B cell (primary cell): ENCODE measurements at regions not wholly inside any gene's neighbourhood (a gene's known extent, or its start where the extent isn't known, plus 50 kb on each side); places are given as distances from the start of the nearest gene placed in this dataset.

ENCODE experiments used
- ATAC-seq: fragments of 200-7000 bp; cut with Tn5 transposase; one replicate; pipeline ENCODE4 v1.10.0; 2021; ENCODE audit warnings: low read depth, mild to moderate bottlenecking, moderate number of reproducible peaks, moderate library complexity
- CTCF ChIA-PET: fragments of 350-600 bp; sonication (Branson Sonifier 250); formaldehyde crosslinking; loops from one replicate; lab custom pipeline; 2021; ENCODE audit warnings: antibody characterized with exemption, inconsistent platforms; lab: Charles Lee
- POLR2A ChIA-PET: fragments of 350-600 bp; sonication (Branson Sonifier 250); formaldehyde crosslinking; loops from one replicate; lab custom pipeline; 2021; ENCODE audit warnings: antibody characterized with exemption; lab: Charles Lee
- DNase-seq: peaks from one replicate; pipeline ENCODE4 v3.0.0; 2013
- H2AFZ ChIP-seq: 2 replicates; pipeline ENCODE4 v1.6.1; 2012; ENCODE audit warnings: mild to moderate bottlenecking, low read depth, low read length; ENCODE audit not compliant: insufficient read depth, poor library complexity, severe bottlenecking
- H3K27ac ChIP-seq, 2 donors: 1 replicate in 1 of 2; 2 replicates in 1 of 2; pipeline ENCODE4 v1.5.1; 2012 to 2013; ENCODE audit warnings: low read length in 2 of 2, mild to moderate bottlenecking in 2 of 2, moderate library complexity in 1 of 2
- H3K27me3 ChIP-seq, 4 experiments: fragments of 200-600 bp in 1 of 4; sonication (generic) in 1 of 4; replicated peaks in 1 of 4; 1 replicate in 2 of 4; 2 replicates in 2 of 4; pipeline versions ENCODE4 v1.6.1 to v1.7.0; 2013 to 2016; ENCODE audit warnings: low read length in 3 of 4, mild to moderate bottlenecking in 2 of 4, mixed read lengths in 1 of 4, moderate library complexity in 1 of 4; ENCODE audit not compliant: insufficient read depth in 4 of 4, control insufficient read depth in 3 of 4; ENCODE audit errors: control extremely low read depth in 1 of 4
- H3K36me3 ChIP-seq, 2 experiments: replicated peaks in 1 of 2; 1 replicate in 1 of 2; 2 replicates in 1 of 2; pipeline versions ENCODE4 v1.6.1 to v1.7.1; 2013; ENCODE audit warnings: low read length in 1 of 2; ENCODE audit not compliant: insufficient read depth in 2 of 2, control insufficient read depth in 1 of 2; ENCODE audit errors: control extremely low read depth in 1 of 2, extremely low read depth in 1 of 2
- H3K4me1 ChIP-seq, 2 donors: fragments of 200-600 bp in 1 of 2; sonication (generic) in 1 of 2; 1 replicate in 1 of 2; 2 replicates in 1 of 2; pipeline versions ENCODE4 v1.5.1 to v1.6.1; 2013 to 2017; ENCODE audit warnings: low read length in 2 of 2; ENCODE audit not compliant: control insufficient read depth in 2 of 2, insufficient read depth in 2 of 2
- H3K4me2 ChIP-seq: replicated peaks from 2 replicates; pipeline ENCODE3; 2012; ENCODE audit warnings: mild to moderate bottlenecking, low read depth, low read length; ENCODE audit not compliant: poor library complexity, severe bottlenecking
- H3K4me3 ChIP-seq, 5 experiments: fragments of 200-600 bp in 1 of 5; sonication (generic) in 1 of 5; 1 replicate in 3 of 5; 2 replicates in 2 of 5; pipeline versions ENCODE4 v1.5.1 to v1.7.0; 2011 to 2016; ENCODE audit warnings: low read length in 4 of 5, mild to moderate bottlenecking in 4 of 5, low read depth in 2 of 5, control low read depth in 1 of 5, moderate library complexity in 1 of 5; ENCODE audit not compliant: insufficient read depth in 1 of 5; ENCODE audit errors: control extremely low read depth in 1 of 5, extremely low read depth in 1 of 5
- H3K79me2 ChIP-seq: fragments of 200-600 bp; sonication (generic); one replicate; pipeline ENCODE4 v1.6.0; 2016; ENCODE audit warnings: low read length; ENCODE audit not compliant: control insufficient read depth, insufficient read depth
- H3K9ac ChIP-seq: fragments of 200-600 bp; sonication (generic); 2 replicates; pipeline ENCODE4 v1.6.1; 2017; ENCODE audit warnings: mild to moderate bottlenecking, low read length, moderate library complexity
- H3K9me3 ChIP-seq, 3 donors: one replicate each; pipeline versions ENCODE4 v1.6.1 to v1.7.1; 2013; ENCODE audit warnings: low read length in 2 of 3; ENCODE audit not compliant: control insufficient read depth in 2 of 3, insufficient read depth in 1 of 3; ENCODE audit errors: control extremely low read depth in 1 of 3
- H4K20me1 ChIP-seq: 2 replicates; pipeline ENCODE4 v1.6.0; 2012; ENCODE audit warnings: mild to moderate bottlenecking, low read length; ENCODE audit not compliant: insufficient read depth, control insufficient read depth, poor library complexity, severe bottlenecking
- H3K27ac Mint-ChIP-seq: one replicate; pipeline ENCODE4 v1.8.0; 2021; ENCODE audit warnings: mixed read lengths
- H3K27me3 Mint-ChIP-seq: one replicate; pipeline ENCODE4 v1.8.0; 2021; ENCODE audit warnings: mixed read lengths
- H3K4me1 Mint-ChIP-seq: one replicate; pipeline ENCODE4 v1.8.0; 2021; ENCODE audit warnings: mixed read lengths
- H3K4me3 Mint-ChIP-seq: one replicate; pipeline ENCODE4 v1.8.0; 2021; ENCODE audit warnings: mixed read lengths
- H3K9me3 Mint-ChIP-seq: one replicate; pipeline ENCODE4 v1.8.0; 2022; ENCODE audit warnings: mixed read lengths; ENCODE audit not compliant: insufficient read depth
- EZH2 ChIP-seq: IDR thresholded peaks from 2 replicates; pipeline ENCODE4 v1.6.1; 2012; ENCODE audit warnings: borderline replicate concordance, low read depth, mild to moderate bottlenecking, moderate library complexity, low read length; ENCODE audit not compliant: insufficient read depth, poor library complexity, severe bottlenecking
- WGBS: methylation state at CpG from one replicate; pipeline ENCODE4 v1.1.5; 2013; ENCODE audit warnings: missing lambda C conversion rate; ENCODE audit not compliant: insufficient coverage; 5-methylcytosine and 5-hydroxymethylcytosine counted together
- intact Hi-C: fragments of 100-400 bp; cut with micrococcal nuclease; formaldehyde crosslinking; loops from one replicate; pipeline ENCODE4 v1.10.0; 2022
- TF ChIP-seq, protein P1 (sequence below): fragments of 200-600 bp; IDR thresholded peaks from one replicate; pipeline ENCODE4 v1.8.0; 2022; ENCODE audit warnings: antibody characterized with exemption, mild to moderate bottlenecking

- Mint-ChIP-seq H3K9me3 (no peaks in the 10 kb centered on the region), H3K4me3 (no peak overlapping the region), H3K27ac (no peak overlapping the region), H3K4me1 (no peaks in the 10 kb centered on the region), H3K27me3 (no peaks in the 10 kb centered on the region)
- H3K4me1 ChIP-seq, result no peaks in the 10 kb centered on the region
- DNase-seq, result no peak
- no peak overlapping the region for H2AFZ ChIP-seq
- no peaks in the 10 kb centered on the region for H3K27me3 ChIP-seq
- no peak overlapping the region for H3K4me3 ChIP-seq
- no peak overlapping the region for H3K4me2 ChIP-seq
- CTCF ChIA-PET, result no interaction called here
- peaks cover 0 to 6% (median 0%) of the 10 kb centered on the region in 3 donors for H3K9me3 ChIP-seq
- WGBS, result 15% methylated on average over 3 of the region's 3 CpGs
- POLR2A ChIA-PET, result no interaction called here
- TF ChIP-seq, protein P1, sequence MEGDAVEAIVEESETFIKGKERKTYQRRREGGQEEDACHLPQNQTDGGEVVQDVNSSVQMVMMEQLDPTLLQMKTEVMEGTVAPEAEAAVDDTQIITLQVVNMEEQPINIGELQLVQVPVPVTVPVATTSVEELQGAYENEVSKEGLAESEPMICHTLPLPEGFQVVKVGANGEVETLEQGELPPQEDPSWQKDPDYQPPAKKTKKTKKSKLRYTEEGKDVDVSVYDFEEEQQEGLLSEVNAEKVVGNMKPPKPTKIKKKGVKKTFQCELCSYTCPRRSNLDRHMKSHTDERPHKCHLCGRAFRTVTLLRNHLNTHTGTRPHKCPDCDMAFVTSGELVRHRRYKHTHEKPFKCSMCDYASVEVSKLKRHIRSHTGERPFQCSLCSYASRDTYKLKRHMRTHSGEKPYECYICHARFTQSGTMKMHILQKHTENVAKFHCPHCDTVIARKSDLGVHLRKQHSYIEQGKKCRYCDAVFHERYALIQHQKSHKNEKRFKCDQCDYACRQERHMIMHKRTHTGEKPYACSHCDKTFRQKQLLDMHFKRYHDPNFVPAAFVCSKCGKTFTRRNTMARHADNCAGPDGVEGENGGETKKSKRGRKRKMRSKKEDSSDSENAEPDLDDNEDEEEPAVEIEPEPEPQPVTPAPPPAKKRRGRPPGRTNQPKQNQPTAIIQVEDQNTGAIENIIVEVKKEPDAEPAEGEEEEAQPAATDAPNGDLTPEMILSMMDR, result no peak
- no peak overlapping the region for H3K27ac ChIP-seq
- H4K20me1 ChIP-seq, result no peaks in the 10 kb centered on the region
- intact Hi-C loops, result no loop called here
- no peak for ATAC-seq
- H3K9ac ChIP-seq, result no peak overlapping the region
- H3K36me3 ChIP-seq, result no peaks in the 10 kb centered on the region
- H3K79me2 ChIP-seq, result no peaks in the 10 kb centered on the region
These were observed 2384.1 kb downstream of the PCDH7 start for GRCh38 chr4:33104273-33104672.

GRCh38 chr4:33107814-33108213 is 2387.6 kb downstream of the PCDH7 start:
- no peaks in the 10 kb centered on the region for H3K4me1 Mint-ChIP-seq
- TF ChIP-seq, protein P1, result no peak
- TF ChIP-seq EZH2, result no peak

More at GRCh38 chr4:33107814-33108213, 2387.6 kb downstream of the PCDH7 start:
- Histone ChIP-seq H3K9me3 (peaks cover 0 to 6% (median 0%) of the 10 kb centered on the region in 3 donors), H3K4me1 (no peaks in the 10 kb centered on the region), H3K36me3 (no peaks in the 10 kb centered on the region), H3K27me3 (no peaks in the 10 kb centered on the region), H3K4me3 (no peak overlapping the region), H4K20me1 (no peaks in the 10 kb centered on the region), H3K27ac (no peak overlapping the region), H3K9ac (no peak overlapping the region), H2AFZ (no peak overlapping the region), H3K4me2 (no peak overlapping the region), H3K79me2 (no peaks in the 10 kb centered on the region)
- ChIA-PET POLR2A (no interaction called here), CTCF (no interaction called here)
- WGBS, result 88% methylated on average over 1 of the region's 2 CpGs
- ATAC-seq (no peak), DNase-seq (no peak)
- Mint-ChIP-seq H3K27ac (no peak overlapping the region), H3K4me3 (no peak overlapping the region), H3K27me3 (no peaks in the 10 kb centered on the region), H3K9me3 (no peaks in the 10 kb centered on the region)
- intact Hi-C loops, result no loop called here
